ENCODE measurements at regions not wholly inside any gene's neighbourhood (a gene's known extent, or its start where the extent isn't known, plus 50 kb on each side); places are given as distances from the start of the nearest gene placed in this dataset.
"Not testable (repeated sequence)": the region's sequence is repeated elsewhere in the genome, so short reads cannot be mapped to it uniquely, and the experiment has no call there.

DNA sequence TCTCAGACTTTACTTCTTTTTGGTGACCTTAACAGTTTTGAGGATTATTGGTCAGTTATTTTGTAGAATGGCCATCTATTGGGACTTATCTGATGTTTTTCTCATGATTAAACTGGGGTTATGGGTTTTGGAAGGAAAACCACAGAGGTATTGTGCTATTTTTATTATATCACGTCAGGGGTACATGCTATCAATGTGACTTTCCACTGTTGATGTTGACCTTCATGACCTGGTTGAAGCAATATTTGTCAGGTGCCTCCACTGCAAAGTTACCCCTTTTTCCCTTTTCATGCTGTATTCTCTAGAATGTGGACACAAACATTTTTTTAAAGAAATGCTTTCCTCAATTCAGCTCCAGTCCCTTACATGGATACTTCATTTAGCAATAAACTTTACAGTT is 152.8 kb upstream of the TSLP start:
- no peak for DNase-seq (ENCODE audit: low read depth in 2 of 2)

DNA sequence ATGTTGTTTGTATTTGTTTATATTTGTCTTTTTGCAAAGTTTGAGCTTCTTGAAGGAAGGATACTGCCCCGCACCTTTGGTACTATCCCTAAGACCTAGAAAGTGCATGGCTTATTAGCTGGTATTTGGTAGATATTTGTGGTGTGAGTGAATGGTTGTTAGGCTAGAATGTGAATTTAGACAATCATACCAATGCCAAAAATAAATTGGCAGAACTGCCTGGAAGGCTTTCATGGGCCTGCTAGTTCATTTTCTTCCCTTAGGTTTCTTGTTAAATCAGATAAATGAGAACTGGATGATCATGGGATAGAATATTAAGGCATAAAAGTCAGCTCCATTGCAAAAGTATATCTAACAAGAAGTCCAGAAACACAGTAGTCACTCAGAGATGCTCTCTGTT is 147.5 kb upstream of the TSLP start:
- no peak for DNase-seq (ENCODE audit: low read depth in 2 of 2)

DNA sequence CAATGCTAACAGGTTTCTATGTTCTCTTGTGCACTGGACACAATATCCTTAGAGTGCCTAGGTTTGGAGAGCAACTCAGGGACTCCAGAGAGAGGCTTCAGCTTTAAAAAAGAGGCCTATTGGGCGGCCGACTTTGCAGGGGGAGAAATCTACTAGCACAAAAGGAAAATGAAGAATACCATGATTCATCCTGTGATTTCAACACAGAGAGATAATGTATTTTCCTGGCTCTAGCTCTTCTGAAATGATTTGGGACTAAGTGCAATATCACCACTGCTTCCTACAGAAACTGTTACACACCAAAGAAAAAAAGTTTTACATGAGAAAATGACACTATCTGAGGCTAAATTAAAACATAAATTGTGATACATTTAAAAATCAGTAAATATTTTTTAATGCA is 146.1 kb upstream of the TSLP start:
- no peak for DNase-seq (ENCODE audit: low read depth in 2 of 2)

DNA sequence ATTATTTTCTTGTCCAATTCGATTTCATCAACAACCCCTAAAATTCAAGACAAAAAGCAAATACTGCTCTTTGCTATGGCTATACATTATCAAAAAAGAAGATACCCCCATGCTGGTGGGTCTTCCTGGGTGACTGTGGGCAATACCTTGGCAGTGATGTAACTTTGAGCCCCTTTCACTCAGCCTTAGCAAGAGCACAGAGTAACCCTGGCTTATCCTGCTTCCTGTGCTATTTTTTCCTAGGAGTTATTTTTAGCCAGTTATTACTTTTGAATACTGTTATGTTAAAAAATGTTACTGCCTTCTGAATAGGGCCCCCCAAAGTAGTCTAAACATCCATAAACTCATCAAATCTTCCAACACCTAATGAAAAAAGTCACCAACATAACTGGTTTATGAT is 145.6 kb upstream of the TSLP start:
- DNase-seq (ENCODE audit: low read depth in 2 of 2): no peak

DNA sequence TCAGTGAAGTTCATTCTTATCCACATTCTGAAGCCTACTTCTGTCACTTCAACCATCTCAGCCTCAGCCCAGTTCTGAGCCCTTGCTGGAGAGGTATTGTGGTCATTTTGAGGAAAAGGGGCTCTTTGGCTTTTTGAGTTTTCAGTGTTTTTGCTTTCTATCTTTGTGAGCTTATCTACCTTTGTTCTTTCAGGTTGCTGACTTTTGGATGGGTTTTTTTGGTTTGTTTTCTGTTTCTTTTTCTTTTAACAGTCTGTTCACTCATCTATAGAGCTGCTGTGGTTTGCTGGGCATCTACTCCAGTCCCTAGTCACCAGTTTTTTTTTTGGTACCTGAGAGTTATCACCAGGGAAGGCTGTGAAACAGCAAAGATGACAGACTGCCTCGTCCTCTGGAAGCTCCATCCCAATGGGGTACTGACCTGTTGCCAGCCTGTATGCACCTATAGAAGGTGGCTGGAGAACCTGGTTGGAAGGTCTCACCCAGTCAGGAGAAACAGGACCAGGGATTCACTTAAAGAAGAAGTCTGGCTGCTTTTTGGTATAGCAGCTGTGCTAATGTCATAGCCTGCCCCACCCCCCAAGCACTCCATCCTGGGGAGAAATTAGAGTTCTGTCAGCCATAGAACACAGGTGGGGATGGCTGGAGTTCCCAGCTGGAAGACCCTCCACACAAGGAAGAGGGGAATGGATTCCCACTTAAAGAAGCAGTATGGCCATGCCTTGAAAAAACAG is 138.6 kb upstream of the TSLP start:
- DNase-seq (ENCODE audit: low read depth in 2 of 2): no peak

DNA sequence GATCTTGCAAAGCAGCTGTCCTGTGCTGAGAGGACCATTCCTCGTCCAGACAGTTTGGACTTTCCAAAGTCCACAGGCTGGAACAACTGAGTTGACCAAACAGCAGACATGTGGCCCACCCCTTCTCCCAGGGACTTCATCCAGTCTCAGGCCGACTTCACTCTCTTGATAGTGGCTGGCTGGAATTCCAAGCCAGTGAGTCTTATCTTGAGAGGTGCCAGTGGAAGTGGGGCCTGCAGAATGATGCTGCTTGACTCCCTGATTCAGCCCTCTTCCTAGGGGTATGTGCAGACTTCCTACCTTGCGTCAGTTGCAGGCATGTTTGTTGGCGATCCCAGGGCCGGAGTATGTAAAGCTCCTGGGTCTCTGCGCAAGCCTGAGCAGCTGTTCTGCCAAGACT is 131.4 kb upstream of the TSLP start:
- DNase-seq (ENCODE audit: low read depth in 2 of 2): no peak

DNA sequence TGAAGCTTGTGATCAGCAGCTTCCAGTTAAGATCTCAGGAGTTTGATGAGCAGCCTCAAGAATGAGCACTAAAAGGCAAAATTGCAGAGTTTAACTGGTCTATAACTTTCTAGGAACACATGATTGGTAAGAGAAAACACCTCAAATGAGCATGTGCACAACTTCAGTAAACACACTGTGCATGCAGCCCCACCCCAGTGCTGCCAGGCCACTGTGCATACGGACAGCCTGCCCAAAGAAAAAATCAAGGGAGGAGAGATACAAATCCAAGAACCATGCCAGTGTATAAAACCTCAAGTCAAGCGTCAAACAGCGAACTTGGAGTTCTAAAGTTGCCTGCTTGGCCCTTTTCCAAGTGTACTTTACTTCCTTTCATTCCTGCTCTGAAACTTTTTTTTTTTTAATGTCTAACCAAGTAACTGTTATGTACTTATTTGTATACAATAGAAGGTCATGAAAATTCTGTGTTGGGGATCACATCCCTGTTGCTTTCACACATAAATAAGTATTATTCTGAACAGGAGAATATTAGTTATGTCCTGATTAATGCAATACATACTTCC is 125.6 kb upstream of the TSLP start:
- no peak for DNase-seq (ENCODE audit: low read depth in 2 of 2)

DNA sequence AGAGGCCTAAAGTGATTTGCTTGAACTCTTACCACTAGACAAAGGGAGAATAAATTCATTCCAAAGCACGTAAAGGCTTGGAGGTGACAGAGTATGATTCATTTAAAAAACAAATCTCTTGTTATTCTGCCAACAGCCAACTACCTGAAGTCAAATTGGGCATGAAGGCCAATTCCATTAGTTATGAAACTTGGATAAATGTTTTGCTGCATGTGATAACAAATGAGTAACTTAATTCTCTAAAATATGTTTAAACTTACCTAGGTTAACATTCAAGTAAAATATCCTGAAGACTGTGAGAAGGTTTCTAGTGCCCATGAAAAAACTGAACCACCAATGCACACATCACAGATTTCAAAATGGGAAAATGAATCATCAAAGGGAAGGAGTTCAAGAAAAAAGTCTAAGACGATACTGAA is 120.1 kb upstream of the TSLP start:
- no peak for DNase-seq (ENCODE audit: low read depth in 2 of 2)

DNA sequence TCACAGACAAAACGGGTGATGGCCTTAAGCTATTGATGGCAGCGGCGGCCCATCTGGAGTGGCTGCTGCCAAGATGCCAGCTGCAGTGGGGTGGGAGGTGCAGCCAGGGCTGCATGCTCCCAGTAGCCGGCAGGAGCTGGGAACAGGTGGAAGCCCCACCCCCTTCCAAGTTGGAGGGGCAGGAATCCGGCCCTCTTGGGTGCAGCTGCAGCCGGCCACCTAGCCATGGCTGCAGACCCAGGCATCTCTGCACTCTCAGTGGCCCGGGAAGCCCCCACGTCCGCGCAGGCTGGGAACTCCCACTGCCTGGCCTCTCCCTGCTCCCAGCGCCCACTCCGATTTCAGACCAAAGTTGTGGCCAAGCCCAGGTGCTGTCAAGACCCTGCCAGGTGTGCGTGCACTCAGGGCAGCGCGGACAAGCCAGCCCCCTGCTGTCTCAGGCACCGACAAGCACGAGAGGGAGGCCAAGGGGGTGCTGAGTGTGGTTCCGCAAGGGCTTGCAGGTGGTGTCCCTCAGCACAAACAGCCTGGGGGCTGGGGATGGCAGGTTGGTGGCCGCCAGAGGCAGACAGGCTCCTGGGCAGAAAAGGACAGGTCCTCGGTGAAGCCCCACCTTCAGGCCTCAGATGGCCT is 115.1 kb upstream of the TSLP start:
- DNase-seq (ENCODE audit: low read depth in 2 of 2): no peak

DNA sequence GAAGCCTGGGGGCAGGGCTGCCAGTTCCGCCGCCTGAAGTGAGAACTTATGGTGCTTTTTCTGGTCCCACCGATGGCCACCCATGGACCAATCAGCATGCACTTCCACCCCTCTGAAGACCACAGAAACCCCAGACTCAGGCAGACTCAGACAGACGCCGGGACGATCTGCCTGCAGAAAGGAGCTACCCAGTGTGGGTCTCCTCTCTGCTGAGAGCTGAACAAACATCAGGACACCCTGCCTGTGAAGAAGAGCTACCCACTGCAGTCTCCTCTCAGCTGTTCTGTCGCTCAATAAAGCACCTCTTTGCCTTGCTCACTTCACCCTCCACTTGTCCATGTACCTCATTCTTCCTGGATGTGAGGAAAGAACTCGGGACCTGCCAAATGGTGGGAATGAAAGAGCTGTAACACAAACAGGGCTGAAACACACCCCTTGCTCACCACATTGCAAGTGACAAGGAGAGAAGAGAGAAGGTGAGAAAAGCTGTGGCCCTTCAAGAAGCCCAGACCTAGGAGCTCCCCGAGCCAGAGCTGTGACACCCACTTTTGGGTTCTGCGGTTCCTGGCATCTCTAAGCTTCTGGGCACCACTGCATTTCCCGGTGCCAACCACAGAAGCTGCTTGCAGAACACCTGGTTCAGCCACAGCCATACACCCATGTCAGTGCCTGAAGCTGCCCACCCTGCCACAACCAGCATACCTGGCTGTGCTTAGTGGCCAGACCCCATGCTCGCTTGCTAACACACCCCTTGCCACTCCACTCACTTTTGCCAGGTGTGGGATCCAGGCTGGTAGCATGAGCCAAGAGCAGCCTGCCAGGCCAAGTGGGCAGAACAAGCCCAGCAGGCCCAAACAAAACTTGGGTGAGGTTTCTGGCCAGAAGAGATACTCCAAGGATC is 114.3 kb upstream of the TSLP start:
- no peak for DNase-seq (ENCODE audit: low read depth in 2 of 2)

DNA sequence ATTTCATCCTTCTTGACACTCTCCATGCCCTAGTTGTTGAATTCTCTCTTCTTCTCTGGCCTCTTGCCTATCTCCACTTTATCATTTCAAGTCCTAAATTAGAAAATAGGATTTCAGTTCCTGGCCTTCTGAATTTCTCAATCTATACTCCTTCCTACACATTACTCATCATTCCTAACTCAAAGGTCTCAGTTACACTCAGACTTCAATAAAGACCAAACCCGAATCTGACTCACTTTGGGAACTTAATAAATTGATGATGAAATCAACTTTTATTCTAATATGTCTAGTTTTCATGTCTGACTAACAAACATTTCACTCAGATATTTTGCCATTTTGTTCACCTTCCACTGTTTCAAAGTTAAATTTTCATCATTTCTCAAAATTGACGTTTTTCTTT is 113.6 kb upstream of the TSLP start:
- no peak for DNase-seq (ENCODE audit: low read depth in 2 of 2)

DNA sequence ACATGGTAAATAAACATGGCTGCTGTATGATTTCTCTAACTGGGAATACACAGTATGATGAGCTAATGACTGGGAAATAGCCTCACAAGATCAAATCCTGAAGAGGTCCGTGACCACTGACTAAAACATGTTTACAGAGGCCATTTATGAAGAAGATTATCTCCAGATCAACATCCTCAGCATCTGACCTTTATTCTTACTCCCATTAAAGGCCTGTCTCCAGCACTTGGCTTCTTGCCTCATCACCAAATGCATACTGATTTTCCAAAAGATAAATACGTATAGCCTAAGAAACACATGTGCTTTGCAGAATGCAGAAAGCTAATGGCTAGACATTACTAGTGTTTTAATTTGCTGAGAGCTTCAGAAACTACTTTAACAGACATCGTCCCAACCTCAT is 108.0 kb upstream of the TSLP start:
- no peak for DNase-seq (ENCODE audit: low read depth in 2 of 2)

DNA sequence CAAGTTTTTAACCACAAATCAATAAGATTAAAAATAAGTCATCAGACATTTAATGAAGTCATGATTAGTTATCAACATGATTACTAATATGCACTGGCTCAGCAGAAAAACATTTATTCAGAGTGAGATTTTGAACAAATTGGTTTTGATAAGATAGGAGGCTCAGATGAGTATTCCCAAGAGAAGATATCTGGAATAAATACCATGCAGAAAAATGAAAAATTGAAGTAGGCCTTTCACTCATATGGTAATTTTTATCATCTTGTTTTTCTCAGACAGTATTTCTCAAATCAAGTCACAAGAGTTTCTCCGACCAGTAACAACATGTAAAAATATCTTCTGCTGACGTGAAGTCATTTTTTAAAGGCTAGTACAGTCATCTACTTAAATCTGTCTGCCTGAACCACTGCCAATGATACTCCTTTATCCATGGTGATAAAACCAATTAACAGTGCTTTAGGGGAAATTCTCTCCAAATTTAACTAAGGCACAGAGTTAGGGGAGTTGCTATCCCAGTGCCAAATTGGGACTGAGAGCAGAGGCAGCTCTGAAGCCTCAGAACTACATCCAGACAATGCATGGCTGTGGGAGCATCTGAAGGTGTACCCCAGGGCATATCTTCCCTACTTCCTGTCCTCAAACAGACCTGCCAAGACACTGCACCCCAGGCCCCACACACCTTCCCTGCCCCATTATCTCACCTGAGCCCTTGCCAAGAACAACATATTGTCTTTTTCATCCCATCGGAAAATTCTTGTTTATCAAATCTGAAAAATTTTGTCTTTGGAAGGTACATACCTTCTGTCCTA is 105.5 kb upstream of the TSLP start:
- DNase-seq (ENCODE audit: low read depth in 2 of 2): no peak

DNA sequence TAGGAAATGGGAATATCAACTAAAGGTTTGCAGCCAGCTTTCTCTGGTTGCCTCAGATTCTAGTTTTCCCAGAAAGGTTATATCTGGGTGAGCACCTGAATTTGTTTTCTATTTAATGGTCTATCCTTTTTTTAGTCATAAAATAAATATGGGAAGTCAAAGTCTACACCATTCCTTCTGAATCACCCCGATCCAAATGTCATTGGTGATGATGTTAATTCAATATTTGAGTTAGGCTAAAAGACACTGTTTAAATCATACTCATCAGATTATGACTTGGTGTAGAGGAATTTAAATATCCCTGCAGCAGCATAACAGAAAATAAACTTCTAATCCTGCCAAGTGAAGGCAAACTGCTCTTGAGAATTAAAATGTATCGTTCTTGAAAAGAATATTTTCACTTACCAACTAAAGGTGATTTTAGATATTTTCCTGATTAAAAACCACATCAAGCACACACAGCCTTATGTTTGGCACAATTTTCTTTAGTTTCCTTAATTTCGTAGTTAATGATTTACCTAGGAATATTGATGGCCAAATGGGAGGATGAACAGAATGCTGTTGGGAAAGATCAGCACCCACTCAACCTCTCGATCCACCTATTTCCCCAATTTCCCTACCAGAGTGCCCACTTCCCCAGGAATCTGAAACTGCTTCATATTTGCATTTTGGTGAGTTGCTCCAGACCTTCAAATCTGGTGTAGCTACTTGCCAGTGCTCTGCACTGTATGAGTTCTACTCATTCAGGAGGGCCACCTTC is 103.1 kb upstream of the TSLP start:
- DNase-seq (ENCODE audit: low read depth in 2 of 2): no peak

DNA sequence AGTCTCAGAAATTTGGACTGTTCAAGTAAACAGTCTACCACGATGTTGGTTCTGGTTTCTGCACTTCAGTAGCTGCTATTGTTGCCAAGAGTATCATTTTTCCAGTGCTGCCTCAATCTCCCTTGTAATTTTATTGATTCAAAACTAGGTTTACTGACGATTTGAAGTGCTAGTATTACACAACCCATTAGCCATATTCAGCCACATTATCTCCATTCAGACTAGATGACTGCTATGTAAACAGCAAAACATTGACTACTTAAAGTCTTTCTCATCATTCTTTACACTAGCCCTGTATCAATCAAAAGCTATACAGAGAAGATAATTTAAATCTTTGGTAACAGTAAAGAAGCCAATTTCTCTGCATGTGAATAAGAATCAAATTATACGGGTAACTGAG is 102.0 kb upstream of the TSLP start:
- DNase-seq (ENCODE audit: low read depth in 2 of 2): no peak

DNA sequence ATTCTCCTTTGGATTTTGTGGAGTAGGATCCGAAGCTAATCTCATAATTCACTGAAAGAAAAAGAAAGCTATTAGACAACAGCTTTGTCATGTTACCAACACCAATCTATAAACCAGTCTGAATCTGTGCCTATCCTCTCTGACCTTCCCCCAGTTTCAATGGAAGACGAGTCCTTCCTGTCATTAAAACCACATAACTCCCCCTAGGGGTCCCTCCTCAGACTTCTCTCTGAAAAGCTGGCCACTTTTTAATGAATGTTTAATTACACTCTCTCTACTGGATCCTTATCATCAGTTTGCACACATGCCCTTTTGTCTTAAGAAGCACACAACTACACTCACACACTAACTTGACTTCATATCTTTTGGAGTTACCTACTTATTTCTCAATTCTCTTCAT is 98.0 kb upstream of the TSLP start:
- no peak for DNase-seq (ENCODE audit: low read depth in 2 of 2)

DNA sequence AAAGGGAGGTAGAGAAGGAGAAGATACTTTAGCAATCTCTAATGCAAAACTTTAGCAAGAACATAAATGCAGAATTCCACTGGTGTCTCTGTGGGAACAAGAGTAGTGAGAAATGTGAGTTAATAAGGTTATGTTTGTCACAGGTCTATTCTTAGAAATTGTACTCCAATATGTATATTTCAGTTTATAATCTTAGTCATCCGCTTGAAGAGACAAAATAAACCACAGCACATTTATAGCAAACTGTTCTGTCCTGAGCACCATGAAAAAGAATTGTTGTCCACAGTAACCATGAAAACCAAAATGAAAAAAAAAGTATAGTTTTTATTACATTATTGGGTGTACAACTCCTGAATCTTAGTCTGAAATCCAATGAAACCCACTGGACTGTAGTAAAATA is 93.6 kb upstream of the TSLP start:
- no peak for DNase-seq (ENCODE audit: low read depth in 2 of 2)

DNA sequence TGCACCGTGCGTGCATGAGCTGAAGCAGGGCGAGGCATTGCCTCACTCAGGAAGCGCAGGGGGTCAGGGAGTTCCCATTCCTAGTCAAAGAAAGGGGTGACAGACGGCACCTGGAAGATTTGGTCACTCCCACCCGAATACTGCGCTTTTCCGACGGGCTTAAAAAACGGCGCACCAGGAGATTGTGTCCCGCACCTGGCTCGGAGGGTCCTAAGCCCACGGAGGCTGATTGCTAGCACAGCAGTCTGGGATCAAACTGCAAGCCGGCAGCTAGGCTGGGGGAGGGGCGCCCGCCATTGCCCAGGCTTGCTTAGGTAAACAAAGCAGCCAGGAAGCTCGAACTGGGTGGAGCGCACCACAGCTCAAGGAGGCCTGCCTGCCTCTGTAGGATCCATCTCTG is 85.6 kb upstream of the TSLP start:
- DNase-seq (ENCODE audit: low read depth in 2 of 2): not testable (repeated sequence)

DNA sequence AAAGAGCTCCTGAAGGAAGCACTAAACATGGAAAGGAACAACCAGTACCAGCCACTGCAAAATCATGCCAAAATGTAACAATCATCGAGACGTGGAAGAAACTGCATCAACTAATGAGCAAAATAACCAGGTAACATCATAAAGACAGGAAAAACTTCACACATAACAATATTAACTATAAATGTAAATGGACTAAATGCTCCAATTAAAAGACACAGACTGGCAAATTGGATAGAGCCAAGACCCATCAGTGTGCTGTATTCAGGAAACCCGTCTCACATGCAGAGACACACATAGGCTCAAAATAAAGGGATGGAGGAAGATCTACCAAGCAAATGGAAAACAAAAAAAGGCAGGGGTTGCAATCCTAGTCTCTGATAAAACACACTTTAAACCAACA is 83.9 kb upstream of the TSLP start:
- not testable (repeated sequence) for DNase-seq (ENCODE audit: low read depth in 2 of 2)

DNA sequence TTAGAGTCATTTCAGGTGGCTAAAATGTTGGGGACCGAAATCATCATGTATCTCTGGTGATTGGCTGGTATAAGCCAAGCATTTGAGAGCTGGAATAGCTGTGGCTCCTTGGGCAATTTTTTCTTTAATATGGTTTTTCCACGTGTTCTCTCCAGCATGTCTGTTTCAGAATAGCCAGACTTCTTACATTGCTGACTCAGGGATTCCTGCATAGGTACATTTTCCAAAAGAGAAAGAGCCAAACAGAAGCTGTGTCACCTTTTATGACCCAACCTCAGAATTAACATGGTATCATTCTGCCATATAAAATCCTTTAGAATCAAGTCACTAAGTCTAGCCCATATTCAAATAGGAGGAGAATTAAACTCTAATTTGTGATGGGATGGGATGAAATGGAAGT is 74.8 kb upstream of the TSLP start:
- DNase-seq (ENCODE audit: low read depth in 2 of 2): no peak

DNA sequence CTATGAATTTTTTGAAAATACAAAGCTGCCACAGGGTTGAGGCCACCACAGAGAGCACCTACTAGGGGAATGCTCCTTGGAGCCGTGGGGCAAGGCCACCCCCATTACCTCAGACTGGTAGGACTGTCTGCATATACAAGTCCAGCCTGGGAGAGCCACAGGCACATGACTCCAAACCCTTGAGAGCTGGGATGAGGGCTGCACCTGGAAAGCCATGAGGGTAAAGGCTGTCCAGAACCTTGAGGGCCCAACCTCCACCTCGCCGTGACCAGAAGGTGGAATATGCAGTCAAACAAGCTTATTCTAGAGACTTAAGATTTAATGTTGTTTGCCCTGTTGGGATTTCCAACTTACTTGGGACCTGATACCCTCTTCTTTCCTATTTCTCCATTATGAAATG is 69.5 kb upstream of the TSLP start:
- no peak for DNase-seq (ENCODE audit: low read depth in 2 of 2)

All from stimulated activated CD8-positive, alpha-beta memory T cell treated with anti-CD3 and anti-CD28 coated beads, Interleukin-2, amount 100 ng/mL, for 48 hours (primary cell).